ENCODE measurements at regions not wholly inside any gene's neighbourhood (a gene's known extent, or its start where the extent isn't known, plus 50 kb on each side); places are given as distances from the start of the nearest gene placed in this dataset.
A peak's percentile ranks its signal among the peaks of the same experiment; 100 is the strongest.

DNA sequence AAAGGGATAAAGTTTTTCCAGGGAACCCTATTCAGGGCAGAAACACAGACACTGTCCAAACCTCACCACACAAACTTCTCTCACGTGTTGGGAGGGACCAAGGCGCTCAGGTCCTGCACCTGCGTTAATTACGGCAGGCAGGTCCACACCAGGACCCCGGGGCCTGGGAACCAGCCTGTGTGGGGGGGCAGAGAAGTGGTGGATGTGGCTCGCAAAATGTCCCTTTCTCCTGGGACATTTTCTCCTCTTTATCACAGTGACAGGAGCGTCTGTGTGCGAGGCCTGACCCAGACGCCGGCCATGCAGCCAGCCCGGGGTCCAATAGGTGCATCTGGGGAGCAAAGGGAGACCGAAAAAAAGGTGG lies 73.4 kb upstream of the ZNF722 start:
- Histone ChIP-seq H3K4me1 (ENCODE audit: control insufficient read depth in 1 of 2, insufficient read depth in 2 of 2, low read depth in 1 of 2, low read length in 1 of 2) (peaks cover 0 to 11% of the 10 kb centered on the region in 2 experiments; a peak in 2 of 4 replicates), H3K9me3 (no peaks in the 10 kb centered on the region), H3K4me2 (peak overlapping the region; percentile 83), H3K4me3 (ENCODE audit: low read depth in 2 of 2, low read length in 1 of 2) (peak overlapping the region; percentile 77 to 94), H3K27ac (ENCODE audit: low read depth in 2 of 2, low read length in 1 of 2) (peak overlapping the region; percentile 73 to 100), H4K20me1 (ENCODE audit: insufficient read depth) (no peaks in the 10 kb centered on the region), H3F3A (replicated peaks; ENCODE audit: insufficient read depth) (no peaks in the 10 kb centered on the region), H3K79me2 (ENCODE audit: insufficient read depth) (no peaks in the 10 kb centered on the region), H3K9me2 (no peaks in the 10 kb centered on the region), H3K9ac (peak overlapping the region; percentile 52), H3K27me3 (ENCODE audit: insufficient read depth) (no peaks in the 10 kb centered on the region), H3K36me3 (replicated peaks in 1 of 2; ENCODE audit: control insufficient read depth in 1 of 2, insufficient read depth in 2 of 2, low read length in 1 of 2) (no peaks in the 10 kb centered on the region), H2AFZ (ENCODE audit: low read depth) (peak overlapping the region; percentile 90)
- peak; percentile 92 for TF ChIP-seq MXI1 (IDR thresholded peaks at IDR 0.05; ENCODE audit: low read depth, low read length)
- TF ChIP-seq, protein P1, sequence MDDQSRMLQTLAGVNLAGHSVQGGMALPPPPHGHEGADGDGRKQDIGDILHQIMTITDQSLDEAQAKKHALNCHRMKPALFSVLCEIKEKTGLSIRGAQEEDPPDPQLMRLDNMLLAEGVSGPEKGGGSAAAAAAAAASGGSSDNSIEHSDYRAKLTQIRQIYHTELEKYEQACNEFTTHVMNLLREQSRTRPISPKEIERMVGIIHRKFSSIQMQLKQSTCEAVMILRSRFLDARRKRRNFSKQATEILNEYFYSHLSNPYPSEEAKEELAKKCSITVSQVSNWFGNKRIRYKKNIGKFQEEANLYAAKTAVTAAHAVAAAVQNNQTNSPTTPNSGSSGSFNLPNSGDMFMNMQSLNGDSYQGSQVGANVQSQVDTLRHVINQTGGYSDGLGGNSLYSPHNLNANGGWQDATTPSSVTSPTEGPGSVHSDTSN (IDR thresholded peaks at IDR 0.05): no peak
- no peak for TF ChIP-seq EP300 (IDR thresholded peaks at IDR 0.05; ENCODE audit: borderline replicate concordance in 1 of 2, low read depth in 1 of 2, low read length in 1 of 2)
- POLR2A ChIA-PET: interaction anchor here (0.6 to 2.0 kb wide), 7 partner anchors 24 to 769 kb away, joined by 3 to 24 read pairs (median 5); partner anchors contain the start of gene ZNF107
- under 1% methylated on average over 12 of the region's 12 CpGs for WGBS (ENCODE audit: low lambda C conversion rate)
- peak; percentile 51 for DNase-seq
- CTCF ChIA-PET: interaction anchor here (0.7 to 1.4 kb wide), 4 partner anchors 10 to 34 kb away, joined by 3 to 6 read pairs (median 4); no protein-coding TSS in a partner anchor

DNA sequence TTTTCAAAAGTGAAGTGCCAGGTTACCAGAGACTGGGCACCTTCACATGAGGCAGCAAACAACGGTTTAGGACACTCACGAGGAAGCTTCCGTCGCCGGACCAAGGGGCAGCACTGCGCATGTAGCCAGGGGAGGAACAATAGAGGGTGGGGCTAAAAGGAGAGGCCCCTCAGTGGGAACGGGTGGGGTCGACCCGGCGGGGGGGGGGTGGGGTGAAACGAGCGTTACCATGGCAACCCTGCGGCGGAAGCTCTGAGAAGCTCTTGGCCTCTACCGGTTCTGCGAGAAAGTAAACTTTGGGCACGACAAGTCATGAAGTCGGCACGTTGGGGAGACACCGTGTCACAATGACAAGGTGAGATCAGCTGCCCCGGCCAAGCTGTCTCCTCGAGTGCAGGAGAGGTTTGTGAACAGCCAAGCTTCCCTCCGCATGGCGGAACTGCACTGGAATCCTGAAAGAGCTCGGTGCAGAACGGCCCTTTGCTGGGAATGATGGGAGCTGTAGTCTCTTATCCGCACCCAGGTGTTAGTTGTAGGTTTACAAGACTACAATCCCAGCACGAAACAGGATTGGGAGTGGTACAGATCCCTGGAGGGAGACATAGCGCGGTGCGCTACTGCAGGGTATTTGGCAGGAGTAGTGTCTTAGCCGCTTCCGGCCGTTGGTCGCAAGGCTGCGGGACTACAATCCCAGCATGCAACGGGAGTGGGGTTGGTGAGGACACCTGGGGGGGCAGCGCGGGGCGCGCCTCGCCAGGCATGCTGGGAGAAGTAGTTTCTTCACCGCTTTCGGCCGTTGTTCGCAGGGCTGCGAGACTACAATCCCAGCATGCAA lies 72.8 kb upstream of the ZNF722 start:
- Histone ChIP-seq H3K27ac (ENCODE audit: low read depth in 2 of 2, low read length in 1 of 2) (peak overlapping the region; percentile 73 to 100), H3K27me3 (ENCODE audit: insufficient read depth) (no peaks in the 10 kb centered on the region), H3K4me2 (peak overlapping the region; percentile 83), H3K79me2 (ENCODE audit: insufficient read depth) (no peaks in the 10 kb centered on the region), H3K4me3 (ENCODE audit: low read depth in 2 of 2, low read length in 1 of 2) (peak overlapping the region; percentile 77 to 94), H3K36me3 (replicated peaks in 1 of 2; ENCODE audit: control insufficient read depth in 1 of 2, insufficient read depth in 2 of 2, low read length in 1 of 2) (no peaks in the 10 kb centered on the region), H3F3A (replicated peaks; ENCODE audit: insufficient read depth) (no peaks in the 10 kb centered on the region), H3K9me3 (no peaks in the 10 kb centered on the region), H3K4me1 (ENCODE audit: control insufficient read depth in 1 of 2, insufficient read depth in 2 of 2, low read depth in 1 of 2, low read length in 1 of 2) (peaks cover 0 to 11% of the 10 kb centered on the region in 2 experiments; a peak in 2 of 4 replicates), H3K9ac (peak overlapping the region; percentile 52), H3K9me2 (no peaks in the 10 kb centered on the region), H2AFZ (ENCODE audit: low read depth) (peak overlapping the region; percentile 90), H4K20me1 (ENCODE audit: insufficient read depth) (no peaks in the 10 kb centered on the region)
- ChIA-PET CTCF (interaction anchor here (0.6 to 1.4 kb wide), 6 partner anchors 10 to 54 kb away, joined by 3 to 6 read pairs (median 3); no protein-coding TSS in a partner anchor), POLR2A (interaction anchor here (0.6 to 2.0 kb wide), 8 partner anchors 13 to 769 kb away, joined by 3 to 24 read pairs (median 5); partner anchors contain the start of gene ZNF107)
- peak; percentile 70 for TF ChIP-seq GABPA (IDR thresholded peaks at IDR 0.05; ENCODE audit: low read depth)
- TF ChIP-seq, protein P2, sequence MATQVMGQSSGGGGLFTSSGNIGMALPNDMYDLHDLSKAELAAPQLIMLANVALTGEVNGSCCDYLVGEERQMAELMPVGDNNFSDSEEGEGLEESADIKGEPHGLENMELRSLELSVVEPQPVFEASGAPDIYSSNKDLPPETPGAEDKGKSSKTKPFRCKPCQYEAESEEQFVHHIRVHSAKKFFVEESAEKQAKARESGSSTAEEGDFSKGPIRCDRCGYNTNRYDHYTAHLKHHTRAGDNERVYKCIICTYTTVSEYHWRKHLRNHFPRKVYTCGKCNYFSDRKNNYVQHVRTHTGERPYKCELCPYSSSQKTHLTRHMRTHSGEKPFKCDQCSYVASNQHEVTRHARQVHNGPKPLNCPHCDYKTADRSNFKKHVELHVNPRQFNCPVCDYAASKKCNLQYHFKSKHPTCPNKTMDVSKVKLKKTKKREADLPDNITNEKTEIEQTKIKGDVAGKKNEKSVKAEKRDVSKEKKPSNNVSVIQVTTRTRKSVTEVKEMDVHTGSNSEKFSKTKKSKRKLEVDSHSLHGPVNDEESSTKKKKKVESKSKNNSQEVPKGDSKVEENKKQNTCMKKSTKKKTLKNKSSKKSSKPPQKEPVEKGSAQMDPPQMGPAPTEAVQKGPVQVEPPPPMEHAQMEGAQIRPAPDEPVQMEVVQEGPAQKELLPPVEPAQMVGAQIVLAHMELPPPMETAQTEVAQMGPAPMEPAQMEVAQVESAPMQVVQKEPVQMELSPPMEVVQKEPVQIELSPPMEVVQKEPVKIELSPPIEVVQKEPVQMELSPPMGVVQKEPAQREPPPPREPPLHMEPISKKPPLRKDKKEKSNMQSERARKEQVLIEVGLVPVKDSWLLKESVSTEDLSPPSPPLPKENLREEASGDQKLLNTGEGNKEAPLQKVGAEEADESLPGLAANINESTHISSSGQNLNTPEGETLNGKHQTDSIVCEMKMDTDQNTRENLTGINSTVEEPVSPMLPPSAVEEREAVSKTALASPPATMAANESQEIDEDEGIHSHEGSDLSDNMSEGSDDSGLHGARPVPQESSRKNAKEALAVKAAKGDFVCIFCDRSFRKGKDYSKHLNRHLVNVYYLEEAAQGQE (IDR thresholded peaks at IDR 0.05; ENCODE audit: low read depth, low read length): 0 out of 2 replicates have a peak, but pooled peaks have one; percentile 3
- peak; percentile 88 for TF ChIP-seq ELF1 (IDR thresholded peaks at IDR 0.05)
- no peak for TF ChIP-seq TEAD4 (IDR thresholded peaks at IDR 0.05; ENCODE audit: borderline replicate concordance, insufficient read depth)
- no peak for TF ChIP-seq EP300 (IDR thresholded peaks at IDR 0.05; ENCODE audit: borderline replicate concordance in 1 of 2, low read depth in 1 of 2, low read length in 1 of 2)
- TF ChIP-seq FOXJ3 (CRISPR knock-in tag; IDR thresholded peaks at IDR 0.05): no peak
- TF ChIP-seq TCF12 (IDR thresholded peaks at IDR 0.05): peak; percentile 47; the same call in 1 of the 2 replicates
- peak; percentile 97 for TF ChIP-seq CHD2 (IDR thresholded peaks at IDR 0.05; ENCODE audit: low read length, partially characterized antibody)
- TF ChIP-seq SIN3A (IDR thresholded peaks at IDR 0.05; ENCODE audit: borderline replicate concordance, low read depth, low read length): no peak
- peak; percentile 91 for TF ChIP-seq MXI1 (IDR thresholded peaks at IDR 0.05; ENCODE audit: low read depth, low read length)
- peak; percentile 65 for TF ChIP-seq NRF1 (IDR thresholded peaks at IDR 0.05; ENCODE audit: low read depth, low read length)
- TF ChIP-seq, protein P3, sequence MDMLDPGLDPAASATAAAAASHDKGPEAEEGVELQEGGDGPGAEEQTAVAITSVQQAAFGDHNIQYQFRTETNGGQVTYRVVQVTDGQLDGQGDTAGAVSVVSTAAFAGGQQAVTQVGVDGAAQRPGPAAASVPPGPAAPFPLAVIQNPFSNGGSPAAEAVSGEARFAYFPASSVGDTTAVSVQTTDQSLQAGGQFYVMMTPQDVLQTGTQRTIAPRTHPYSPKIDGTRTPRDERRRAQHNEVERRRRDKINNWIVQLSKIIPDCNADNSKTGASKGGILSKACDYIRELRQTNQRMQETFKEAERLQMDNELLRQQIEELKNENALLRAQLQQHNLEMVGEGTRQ (IDR thresholded peaks at IDR 0.05; ENCODE audit: borderline replicate concordance, low read depth, low read length): no peak
- TF ChIP-seq, protein P4, sequence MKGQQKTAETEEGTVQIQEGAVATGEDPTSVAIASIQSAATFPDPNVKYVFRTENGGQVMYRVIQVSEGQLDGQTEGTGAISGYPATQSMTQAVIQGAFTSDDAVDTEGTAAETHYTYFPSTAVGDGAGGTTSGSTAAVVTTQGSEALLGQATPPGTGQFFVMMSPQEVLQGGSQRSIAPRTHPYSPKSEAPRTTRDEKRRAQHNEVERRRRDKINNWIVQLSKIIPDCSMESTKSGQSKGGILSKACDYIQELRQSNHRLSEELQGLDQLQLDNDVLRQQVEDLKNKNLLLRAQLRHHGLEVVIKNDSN (IDR thresholded peaks at IDR 0.05; ENCODE audit: borderline replicate concordance, low read depth): no peak; the same call in 1 of the 2 replicates
- peak; percentile 78 for TF ChIP-seq YY1 (IDR thresholded peaks at IDR 0.05; ENCODE audit: low read depth)
- TF ChIP-seq, protein P5, sequence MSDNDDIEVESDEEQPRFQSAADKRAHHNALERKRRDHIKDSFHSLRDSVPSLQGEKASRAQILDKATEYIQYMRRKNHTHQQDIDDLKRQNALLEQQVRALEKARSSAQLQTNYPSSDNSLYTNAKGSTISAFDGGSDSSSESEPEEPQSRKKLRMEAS (IDR thresholded peaks at IDR 0.05; ENCODE audit: low read depth): peak; percentile 68
- TF ChIP-seq EZH2phosphoT487 (IDR thresholded peaks at IDR 0.05; ENCODE audit: borderline replicate concordance, low read depth): no peak
- peak; percentile 93 for TF ChIP-seq POLR2AphosphoS5 (IDR thresholded peaks at IDR 0.05; ENCODE audit: low read depth, low read length)
- WGBS (ENCODE audit: low lambda C conversion rate): 2% methylated on average over 42 of the region's 47 CpGs
- DNase-seq: peak; percentile 96
